ENCODE measurements at regions not wholly inside any gene's neighbourhood (a gene's known extent, or its start where the extent isn't known, plus 50 kb on each side); places are given as distances from the start of the nearest gene placed in this dataset.

DNA sequence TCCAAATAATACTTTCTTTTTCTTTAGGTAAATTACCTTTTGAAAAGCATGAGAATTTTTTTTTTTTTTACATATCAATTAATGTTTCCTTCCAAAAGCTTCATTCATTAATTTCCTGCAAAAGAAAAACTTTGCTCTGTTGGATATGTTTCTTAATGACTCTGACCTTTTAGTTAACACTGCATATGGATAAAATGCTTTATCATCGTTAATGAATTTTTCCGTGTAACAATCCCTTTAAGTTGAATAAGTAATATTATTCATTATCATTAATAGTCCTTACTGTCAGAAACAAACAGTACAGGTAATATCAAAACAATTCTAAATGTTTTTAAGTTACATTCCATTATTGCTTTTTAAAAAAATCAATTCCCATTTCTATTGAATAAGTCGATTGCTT is 345.1 kb downstream of the SAMD5 start:
- FAIRE-seq (no peak), DNase-seq (ENCODE audit: insufficient read length) (no peak)
- TF ChIP-seq POLR2AphosphoS5 (IDR thresholded peaks at IDR 0.05; ENCODE audit: low read depth, low read length) = no peak
- TF ChIP-seq TAF1 (IDR thresholded peaks at IDR 0.05; ENCODE audit: borderline replicate concordance, low read depth, low read length) = no peak
- TF ChIP-seq POLR2A (IDR thresholded peaks at IDR 0.05; ENCODE audit: low read depth, low read length) = no peak

DNA sequence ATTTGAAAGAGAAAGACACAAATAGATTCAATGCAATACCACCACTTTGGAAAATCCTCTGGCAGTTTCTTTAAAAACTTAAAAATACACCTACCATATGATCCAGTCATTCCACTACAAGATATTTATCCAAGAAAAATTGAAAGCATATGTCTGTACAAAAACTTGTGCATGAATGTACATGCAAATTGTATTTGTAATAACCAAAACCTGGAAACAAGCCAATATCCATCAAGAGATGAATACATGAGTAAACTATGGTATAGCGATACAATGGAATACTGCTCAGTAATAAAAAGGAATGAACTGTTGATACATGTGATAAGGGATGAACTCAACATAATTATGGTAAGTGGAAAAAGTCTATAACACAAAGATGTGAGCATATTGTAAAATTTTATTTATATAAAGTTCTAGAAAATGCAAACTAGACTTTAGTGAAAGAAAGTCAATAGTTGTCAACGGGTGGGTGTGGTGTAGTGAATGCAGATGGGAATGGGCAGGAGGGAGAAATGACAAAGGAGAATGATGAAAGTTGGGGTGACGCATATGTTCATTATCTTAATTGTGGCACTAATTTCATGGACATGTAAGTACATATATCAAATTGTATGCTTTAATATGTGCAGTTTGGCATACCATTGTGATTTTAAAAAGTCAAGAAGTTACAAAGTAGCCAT is 347.5 kb downstream of the SAMD5 start:
- no peak for TF ChIP-seq POLR2AphosphoS5 (IDR thresholded peaks at IDR 0.05; ENCODE audit: low read depth, low read length)
- TF ChIP-seq TAF1 (IDR thresholded peaks at IDR 0.05; ENCODE audit: borderline replicate concordance, low read depth, low read length) = no peak
- TF ChIP-seq POLR2A (IDR thresholded peaks at IDR 0.05; ENCODE audit: low read depth, low read length) = no peak
- no peak for DNase-seq (ENCODE audit: insufficient read length)
- FAIRE-seq = no peak

DNA sequence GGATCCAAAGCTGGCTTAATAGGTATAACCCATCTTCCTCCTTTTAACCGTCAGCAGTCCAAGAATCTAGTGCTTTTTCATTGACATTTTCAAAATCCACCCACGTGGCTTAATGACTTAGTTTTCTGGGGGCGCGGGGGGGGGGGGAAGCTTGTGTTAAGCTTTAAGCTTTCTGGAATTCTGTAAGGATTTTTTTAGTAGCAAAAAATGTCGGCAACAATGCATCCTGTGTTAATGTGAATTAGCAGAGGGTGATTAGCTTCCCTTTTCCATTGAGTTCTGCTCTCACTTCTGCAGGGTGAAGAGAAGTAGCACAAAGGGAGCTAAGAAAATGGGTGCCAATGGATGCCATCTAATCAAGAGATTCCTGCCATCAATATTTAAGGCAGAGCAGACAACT is 348.2 kb downstream of the SAMD5 start:
- TF ChIP-seq TAF1 (IDR thresholded peaks at IDR 0.05; ENCODE audit: borderline replicate concordance, low read depth, low read length) = no peak
- no peak for TF ChIP-seq POLR2AphosphoS5 (IDR thresholded peaks at IDR 0.05; ENCODE audit: low read depth, low read length)
- no peak for TF ChIP-seq POLR2A (IDR thresholded peaks at IDR 0.05; ENCODE audit: low read depth, low read length)
- no peak for DNase-seq (ENCODE audit: insufficient read length)
- no peak for FAIRE-seq

DNA sequence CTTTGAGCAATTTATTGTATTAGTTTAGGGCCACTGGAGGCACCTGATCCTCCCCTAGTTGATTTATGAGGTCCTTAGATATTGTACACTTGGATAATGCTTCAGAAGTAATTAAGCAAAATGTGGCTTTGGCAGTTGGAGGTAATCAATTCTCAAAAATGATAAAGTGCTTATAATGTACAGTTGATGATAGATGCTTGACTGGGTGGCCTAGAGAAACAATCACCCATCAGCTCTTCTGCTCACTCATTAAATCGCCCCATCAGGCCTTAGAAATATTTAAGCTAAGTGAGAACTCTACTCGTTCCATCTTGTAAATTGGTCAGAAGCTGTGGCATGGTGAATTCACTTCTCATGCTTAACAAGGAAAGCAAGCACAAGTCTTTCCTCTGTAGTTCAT is 349.9 kb downstream of the SAMD5 start:
- TF ChIP-seq POLR2AphosphoS5 (IDR thresholded peaks at IDR 0.05; ENCODE audit: low read depth, low read length) (no peak), POLR2A (IDR thresholded peaks at IDR 0.05; ENCODE audit: low read depth, low read length) (no peak), TAF1 (IDR thresholded peaks at IDR 0.05; ENCODE audit: borderline replicate concordance, low read depth, low read length) (no peak)
- FAIRE-seq (no peak), DNase-seq (ENCODE audit: insufficient read length) (no peak)

DNA sequence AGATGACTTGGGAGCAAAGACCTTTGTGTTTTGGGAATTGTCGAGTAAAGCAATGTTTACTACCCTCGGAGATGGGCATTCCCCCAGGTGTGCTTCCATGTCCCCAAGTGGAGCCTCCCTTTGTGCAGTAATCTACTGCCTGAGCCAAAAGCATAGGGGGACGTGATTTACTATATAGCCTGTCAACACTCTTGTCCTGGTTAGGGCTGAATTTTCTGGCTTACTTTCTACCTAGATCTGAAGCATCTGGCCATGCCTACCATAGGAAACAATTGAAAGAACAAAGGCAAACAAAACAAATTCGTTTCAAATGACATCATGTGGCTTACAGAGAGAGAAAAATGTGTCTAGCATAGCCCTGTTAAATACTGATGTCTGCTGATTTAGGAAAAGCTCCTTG is 350.6 kb downstream of the SAMD5 start:
- DNase-seq (ENCODE audit: insufficient read length) (no peak), FAIRE-seq (no peak)
- no peak for TF ChIP-seq TAF1 (IDR thresholded peaks at IDR 0.05; ENCODE audit: borderline replicate concordance, low read depth, low read length)
- no peak for TF ChIP-seq POLR2AphosphoS5 (IDR thresholded peaks at IDR 0.05; ENCODE audit: low read depth, low read length)
- no peak for TF ChIP-seq POLR2A (IDR thresholded peaks at IDR 0.05; ENCODE audit: low read depth, low read length)

DNA sequence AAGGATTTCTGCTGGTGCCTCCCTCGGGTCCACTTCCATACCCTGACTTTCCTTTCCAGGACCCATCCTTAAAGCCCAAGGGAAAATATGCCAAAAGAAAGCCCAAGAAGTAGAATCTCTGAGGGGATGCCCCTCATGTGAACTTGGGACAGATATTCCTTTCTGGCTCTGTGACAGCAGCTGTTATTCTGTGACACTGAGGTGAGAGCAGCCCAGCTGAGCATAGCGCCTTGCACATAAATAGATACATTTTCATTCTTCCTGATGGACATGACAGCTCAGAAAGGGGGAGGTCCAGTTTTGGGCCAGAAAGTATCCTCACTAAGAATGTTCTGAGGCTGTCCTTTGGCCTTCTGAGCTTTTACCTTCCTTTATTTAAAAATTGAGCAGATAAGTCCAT is 353.2 kb downstream of the SAMD5 start:
- TF ChIP-seq TAF1 (IDR thresholded peaks at IDR 0.05; ENCODE audit: borderline replicate concordance, low read depth, low read length) (no peak), POLR2A (IDR thresholded peaks at IDR 0.05; ENCODE audit: low read depth, low read length) (no peak), POLR2AphosphoS5 (IDR thresholded peaks at IDR 0.05; ENCODE audit: low read depth, low read length) (no peak)
- FAIRE-seq = no peak
- DNase-seq (ENCODE audit: insufficient read length) = no peak

DNA sequence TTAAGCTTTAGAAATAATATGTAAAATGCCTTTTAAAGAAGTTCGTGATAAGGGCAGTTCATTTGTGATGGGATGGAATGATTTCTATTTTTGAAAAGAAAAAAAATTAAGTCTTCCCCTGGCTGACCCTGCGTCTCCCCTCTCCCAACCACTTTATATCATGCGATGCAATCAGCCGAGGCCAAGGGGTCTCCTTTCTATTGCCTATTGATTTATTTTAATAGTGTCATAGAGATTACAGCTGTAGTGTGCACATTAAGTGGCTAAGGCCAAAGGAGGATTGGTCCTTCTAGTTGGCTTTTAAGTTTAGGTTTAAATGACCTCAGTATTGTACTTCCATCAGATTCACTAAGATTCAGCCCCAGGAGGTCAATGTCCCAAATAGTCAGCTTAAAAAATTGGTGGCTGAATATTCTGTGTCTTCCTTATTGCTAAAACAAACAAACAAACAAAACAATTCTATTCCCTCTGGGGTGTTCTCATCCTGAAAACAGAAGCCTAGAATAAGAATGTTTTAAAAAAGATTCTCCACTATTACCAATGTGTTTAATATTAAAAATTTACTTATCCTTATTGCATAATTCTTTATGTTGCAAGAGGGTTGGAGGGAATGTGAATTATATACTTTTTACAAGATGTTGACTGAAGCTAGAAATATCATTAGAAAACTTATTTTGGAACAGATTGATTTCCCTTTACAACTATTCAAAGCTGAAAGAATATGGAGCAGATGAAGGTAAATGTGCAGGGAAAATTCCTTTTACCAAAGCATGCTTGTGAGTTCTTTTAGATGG is 359.1 kb downstream of the SAMD5 start:
- FAIRE-seq = no peak
- no peak for DNase-seq (ENCODE audit: insufficient read length)
- TF ChIP-seq POLR2A (IDR thresholded peaks at IDR 0.05; ENCODE audit: low read depth, low read length) (no peak), TAF1 (IDR thresholded peaks at IDR 0.05; ENCODE audit: borderline replicate concordance, low read depth, low read length) (no peak), POLR2AphosphoS5 (IDR thresholded peaks at IDR 0.05; ENCODE audit: low read depth, low read length) (no peak)

DNA sequence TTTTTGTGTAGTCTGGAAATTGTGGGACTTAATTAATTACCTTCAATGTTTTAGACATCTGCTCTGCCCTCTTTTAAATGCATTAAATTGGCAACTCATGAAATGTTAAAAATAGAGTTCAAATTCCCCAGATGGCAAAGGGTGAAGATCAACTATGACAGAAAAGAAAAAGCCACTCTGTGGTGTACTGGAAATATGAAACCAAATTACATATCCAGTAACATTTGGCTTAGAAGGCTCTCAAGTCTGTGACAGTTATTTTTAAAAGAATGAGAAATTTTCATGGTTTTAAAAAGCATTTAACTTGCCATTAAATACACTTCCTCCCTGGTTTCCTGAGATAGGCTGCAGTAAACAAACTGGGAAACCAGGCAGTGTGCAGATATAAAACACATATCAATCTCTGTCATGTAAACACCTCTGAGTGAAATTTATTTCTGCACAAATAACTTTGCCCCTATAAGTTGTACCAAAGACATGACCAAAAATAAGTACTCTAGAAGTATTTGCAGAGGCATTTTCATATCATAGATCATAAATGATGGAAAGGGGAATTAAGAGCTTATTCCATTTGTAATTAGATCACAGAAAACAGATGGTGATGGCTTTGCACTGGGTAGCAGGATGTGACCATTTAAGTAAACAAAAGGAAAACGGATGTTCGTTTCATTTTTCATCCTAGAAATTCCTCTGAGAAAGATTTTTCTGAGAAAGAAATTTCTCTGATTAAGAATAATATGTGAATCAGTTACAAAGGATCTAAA is 360.1 kb downstream of the SAMD5 start:
- FAIRE-seq (no peak), DNase-seq (ENCODE audit: insufficient read length) (no peak)
- TF ChIP-seq TAF1 (IDR thresholded peaks at IDR 0.05; ENCODE audit: borderline replicate concordance, low read depth, low read length) (no peak), POLR2AphosphoS5 (IDR thresholded peaks at IDR 0.05; ENCODE audit: low read depth, low read length) (no peak), POLR2A (IDR thresholded peaks at IDR 0.05; ENCODE audit: low read depth, low read length) (no peak)

DNA sequence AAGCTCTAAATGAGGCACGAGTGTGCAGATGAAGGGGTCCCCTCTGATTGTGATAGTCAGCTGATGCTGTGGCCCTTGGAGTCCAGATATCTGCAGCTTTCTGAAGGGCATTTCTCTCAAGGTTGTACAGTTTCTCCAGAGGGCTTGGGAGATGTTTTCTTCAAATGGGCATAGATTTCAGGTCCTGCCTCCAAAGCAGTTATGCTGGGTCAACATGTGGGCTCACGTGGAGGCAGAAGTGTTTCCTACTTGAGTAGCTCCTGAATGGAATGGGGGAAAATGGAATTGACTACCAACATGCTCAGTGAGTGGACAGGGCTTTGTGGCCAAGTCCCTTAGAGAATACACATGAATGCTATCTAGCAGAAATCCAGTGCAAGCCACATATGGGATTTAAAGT is 360.7 kb downstream of the SAMD5 start:
- no peak for FAIRE-seq
- TF ChIP-seq POLR2A (IDR thresholded peaks at IDR 0.05; ENCODE audit: low read depth, low read length) = no peak
- TF ChIP-seq TAF1 (IDR thresholded peaks at IDR 0.05; ENCODE audit: borderline replicate concordance, low read depth, low read length) = no peak
- no peak for TF ChIP-seq POLR2AphosphoS5 (IDR thresholded peaks at IDR 0.05; ENCODE audit: low read depth, low read length)
- no peak for DNase-seq (ENCODE audit: insufficient read length)

DNA sequence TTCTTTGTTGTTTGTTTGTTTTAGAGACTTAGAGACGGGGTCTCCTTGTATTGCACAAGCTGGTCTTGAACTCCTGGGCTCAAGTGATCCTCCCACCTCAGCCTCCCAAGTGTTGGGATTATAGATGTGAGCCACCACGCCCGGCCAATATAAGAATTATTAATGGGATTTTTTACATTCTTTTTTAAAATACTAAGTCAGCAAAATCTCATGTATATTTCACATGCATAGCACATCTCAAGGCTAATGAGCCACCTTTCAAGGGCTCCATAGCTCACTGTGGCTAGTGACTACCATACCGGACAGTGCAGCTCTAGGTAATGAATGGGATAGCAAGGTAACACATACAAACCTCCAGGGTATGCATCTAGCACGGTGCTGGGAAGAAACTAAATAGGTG is 361.4 kb downstream of the SAMD5 start:
- DNase-seq (ENCODE audit: insufficient read length) (no peak), FAIRE-seq (no peak)
- TF ChIP-seq POLR2A (IDR thresholded peaks at IDR 0.05; ENCODE audit: low read depth, low read length) = no peak
- no peak for TF ChIP-seq POLR2AphosphoS5 (IDR thresholded peaks at IDR 0.05; ENCODE audit: low read depth, low read length)
- no peak for TF ChIP-seq TAF1 (IDR thresholded peaks at IDR 0.05; ENCODE audit: borderline replicate concordance, low read depth, low read length)

DNA sequence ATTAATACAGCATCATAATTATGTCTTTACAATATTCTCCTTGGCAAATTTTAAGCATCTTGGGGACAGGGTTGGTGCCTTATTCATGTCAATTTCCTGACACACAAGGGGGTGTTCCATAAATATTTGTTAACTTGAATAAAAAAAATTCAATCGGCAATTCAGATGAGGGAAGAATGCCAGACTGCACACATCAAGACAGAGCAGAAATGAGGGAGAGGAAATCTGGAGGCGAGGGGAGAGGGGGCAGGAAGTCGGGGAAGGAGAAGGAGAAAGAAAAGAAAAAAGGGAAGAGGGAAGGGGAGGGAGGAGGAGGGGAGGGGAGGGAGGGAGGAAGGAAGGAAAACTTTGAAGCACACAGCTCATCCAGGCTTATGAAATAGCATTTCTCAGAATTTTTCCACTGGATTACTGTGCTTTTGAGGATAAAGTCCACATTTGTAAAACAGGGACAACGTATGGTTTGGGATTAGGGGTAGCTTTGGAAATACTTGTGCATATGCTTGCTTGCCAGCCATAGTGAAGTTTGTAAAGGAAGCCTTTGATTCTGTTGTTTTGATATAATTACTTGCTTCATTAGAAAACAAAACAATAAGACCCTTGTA is 362.1 kb downstream of the SAMD5 start:
- TF ChIP-seq POLR2AphosphoS5 (IDR thresholded peaks at IDR 0.05; ENCODE audit: low read depth, low read length) = no peak
- TF ChIP-seq POLR2A (IDR thresholded peaks at IDR 0.05; ENCODE audit: low read depth, low read length) = no peak
- TF ChIP-seq TAF1 (IDR thresholded peaks at IDR 0.05; ENCODE audit: borderline replicate concordance, low read depth, low read length) = no peak
- FAIRE-seq (no peak), DNase-seq (ENCODE audit: insufficient read length) (no peak)
